ENCODE measurements at regions not wholly inside any gene's neighbourhood (a gene's known extent, or its start where the extent isn't known, plus 50 kb on each side); places are given as distances from the start of the nearest gene placed in this dataset.

DNA sequence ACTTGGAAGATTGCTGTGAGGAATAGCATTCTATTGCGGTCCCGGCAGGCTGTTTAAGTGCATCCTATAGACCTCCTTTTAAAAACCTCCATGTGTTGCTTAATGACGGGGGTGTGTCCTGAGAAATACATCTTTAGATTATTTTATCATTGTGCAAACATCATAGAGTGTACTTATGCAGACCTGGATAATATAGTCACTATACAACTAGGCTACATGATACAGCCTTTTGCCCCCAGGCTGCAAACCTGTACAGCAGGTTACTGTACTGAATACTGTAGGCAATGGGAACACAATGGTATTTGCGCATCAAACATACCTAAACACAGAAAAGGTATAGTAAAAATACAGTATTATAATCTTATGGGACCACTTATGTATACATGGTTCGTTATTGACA is 175.6 kb downstream of the RNF144B start:
- Histone ChIP-seq H3K27me3 (ENCODE audit: control insufficient read depth, insufficient read depth, low read length, poor library complexity, severe bottlenecking) (no peaks in the 10 kb centered on the region), H3K27ac (ENCODE audit: low read depth, low read length) (no peak overlapping the region), H3K4me3 (ENCODE audit: low read length) (no peak overlapping the region), H3K36me3 (ENCODE audit: control insufficient read depth, insufficient read depth, low read length) (no peaks in the 10 kb centered on the region), H3K4me1 (ENCODE audit: control insufficient read depth, insufficient read depth, low read length) (no peaks in the 10 kb centered on the region), H3K9me3 (ENCODE audit: control insufficient read depth, low read length) (no peaks in the 10 kb centered on the region), H3K9ac (ENCODE audit: extremely low read depth, low read length, poor library complexity, severe bottlenecking) (no peak overlapping the region)
- no peak overlapping the region for H3K27ac Mint-ChIP-seq
- H3K27me3 Mint-ChIP-seq (ENCODE audit: insufficient read depth), result peaks cover 3% of the 10 kb centered on the region
- H3K36me3 Mint-ChIP-seq (ENCODE audit: low read depth), result no peaks in the 10 kb centered on the region
- no peaks in the 10 kb centered on the region for H3K9me3 Mint-ChIP-seq
- H3K4me1 Mint-ChIP-seq, result no peaks in the 10 kb centered on the region
- WGBS, 2 experiments (ENCODE audit: insufficient coverage in 1 of 2, insufficient read length in 1 of 2), result 100% methylated on average over 3 of the region's 5 CpGs; no CpG with 5 or more reads in 1 of the 2 experiments
- TF ChIP-seq, protein P1, sequence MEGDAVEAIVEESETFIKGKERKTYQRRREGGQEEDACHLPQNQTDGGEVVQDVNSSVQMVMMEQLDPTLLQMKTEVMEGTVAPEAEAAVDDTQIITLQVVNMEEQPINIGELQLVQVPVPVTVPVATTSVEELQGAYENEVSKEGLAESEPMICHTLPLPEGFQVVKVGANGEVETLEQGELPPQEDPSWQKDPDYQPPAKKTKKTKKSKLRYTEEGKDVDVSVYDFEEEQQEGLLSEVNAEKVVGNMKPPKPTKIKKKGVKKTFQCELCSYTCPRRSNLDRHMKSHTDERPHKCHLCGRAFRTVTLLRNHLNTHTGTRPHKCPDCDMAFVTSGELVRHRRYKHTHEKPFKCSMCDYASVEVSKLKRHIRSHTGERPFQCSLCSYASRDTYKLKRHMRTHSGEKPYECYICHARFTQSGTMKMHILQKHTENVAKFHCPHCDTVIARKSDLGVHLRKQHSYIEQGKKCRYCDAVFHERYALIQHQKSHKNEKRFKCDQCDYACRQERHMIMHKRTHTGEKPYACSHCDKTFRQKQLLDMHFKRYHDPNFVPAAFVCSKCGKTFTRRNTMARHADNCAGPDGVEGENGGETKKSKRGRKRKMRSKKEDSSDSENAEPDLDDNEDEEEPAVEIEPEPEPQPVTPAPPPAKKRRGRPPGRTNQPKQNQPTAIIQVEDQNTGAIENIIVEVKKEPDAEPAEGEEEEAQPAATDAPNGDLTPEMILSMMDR (conservative IDR thresholded peaks at IDR 0.05), result no peak
- H3K4me3 Mint-ChIP-seq, result no peak overlapping the region
- DNase-seq, result no peak

DNA sequence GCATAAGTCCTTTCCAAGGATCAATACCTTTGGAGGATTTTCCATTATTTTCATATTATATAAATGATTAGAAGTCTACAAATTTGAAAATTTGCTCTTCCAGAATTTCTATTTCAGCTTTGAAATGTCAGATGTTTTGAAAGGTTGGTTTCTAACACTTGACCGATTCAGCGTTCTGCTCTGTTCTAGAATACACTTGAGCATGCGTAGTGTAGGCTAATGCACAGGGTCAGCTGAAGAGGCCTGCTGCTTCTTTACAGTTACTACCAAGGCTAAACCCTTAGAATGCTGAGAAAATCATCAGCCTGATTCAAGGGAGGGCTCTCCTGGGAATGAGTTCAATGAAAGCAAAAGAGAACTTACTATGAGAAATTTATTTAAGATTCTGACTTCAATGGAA is 177.6 kb downstream of the RNF144B start:
- DNase-seq, result no peak
- no peaks in the 10 kb centered on the region for H3K4me1 Mint-ChIP-seq
- no peaks in the 10 kb centered on the region for H3K36me3 ChIP-seq (ENCODE audit: control insufficient read depth, insufficient read depth, low read length)
- no peaks in the 10 kb centered on the region for H3K27me3 ChIP-seq (ENCODE audit: control insufficient read depth, insufficient read depth, low read length, poor library complexity, severe bottlenecking)
- peaks cover 3% of the 10 kb centered on the region for H3K27me3 Mint-ChIP-seq (ENCODE audit: insufficient read depth)
- no peaks in the 10 kb centered on the region for H3K4me1 ChIP-seq (ENCODE audit: control insufficient read depth, insufficient read depth, low read length)
- no peaks in the 10 kb centered on the region for H3K9me3 Mint-ChIP-seq
- no peak overlapping the region for H3K4me3 ChIP-seq (ENCODE audit: low read length)
- no peak overlapping the region for H3K27ac ChIP-seq (ENCODE audit: low read depth, low read length)
- WGBS, 2 experiments (ENCODE audit: insufficient coverage in 1 of 2, insufficient read length in 1 of 2), result 89 to 97% methylated on average over 3 of the region's 3 CpGs
- TF ChIP-seq, protein P1 (conservative IDR thresholded peaks at IDR 0.05), result no peak
- H3K36me3 Mint-ChIP-seq (ENCODE audit: low read depth), result no peaks in the 10 kb centered on the region
- H3K9ac ChIP-seq (ENCODE audit: extremely low read depth, low read length, poor library complexity, severe bottlenecking), result no peak overlapping the region
- no peaks in the 10 kb centered on the region for H3K9me3 ChIP-seq (ENCODE audit: control insufficient read depth, low read length)
- no peak overlapping the region for H3K4me3 Mint-ChIP-seq
- no peak overlapping the region for H3K27ac Mint-ChIP-seq

DNA sequence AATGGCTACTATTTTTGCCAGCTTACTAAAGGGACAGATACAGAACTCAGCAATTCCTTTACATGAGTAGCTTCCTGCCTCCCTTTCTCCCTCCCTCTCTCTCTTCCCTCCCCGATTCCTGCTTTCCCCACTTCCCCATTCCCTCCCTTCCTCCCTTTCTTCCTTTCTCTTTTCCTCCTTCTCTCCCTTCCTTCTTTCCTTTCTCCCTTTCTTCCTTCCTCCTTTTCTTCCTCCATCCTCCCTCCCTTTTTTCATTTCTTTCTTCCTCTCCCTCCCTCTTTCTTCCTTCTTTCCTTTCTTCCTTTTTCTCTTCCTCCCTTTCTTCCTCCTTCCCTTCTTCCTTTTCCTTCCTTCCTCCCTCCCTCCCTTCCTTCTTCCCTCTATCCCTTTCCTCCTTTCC is 178.1 kb downstream of the RNF144B start:
- no peaks in the 10 kb centered on the region for H3K36me3 ChIP-seq (ENCODE audit: control insufficient read depth, insufficient read depth, low read length)
- H3K9me3 ChIP-seq (ENCODE audit: control insufficient read depth, low read length), result no peaks in the 10 kb centered on the region
- no peak overlapping the region for H3K4me3 ChIP-seq (ENCODE audit: low read length)
- peaks cover 3% of the 10 kb centered on the region for H3K27me3 Mint-ChIP-seq (ENCODE audit: insufficient read depth)
- H3K36me3 Mint-ChIP-seq (ENCODE audit: low read depth), result no peaks in the 10 kb centered on the region
- H3K4me1 Mint-ChIP-seq, result no peaks in the 10 kb centered on the region
- no peaks in the 10 kb centered on the region for H3K9me3 Mint-ChIP-seq
- H3K9ac ChIP-seq (ENCODE audit: extremely low read depth, low read length, poor library complexity, severe bottlenecking), result no peak overlapping the region
- no peak overlapping the region for H3K27ac Mint-ChIP-seq
- no peaks in the 10 kb centered on the region for H3K27me3 ChIP-seq (ENCODE audit: control insufficient read depth, insufficient read depth, low read length, poor library complexity, severe bottlenecking)
- 88 to 91% methylated on average over 1 of the region's 1 CpG for WGBS, 2 experiments (ENCODE audit: insufficient coverage in 1 of 2, insufficient read length in 1 of 2)
- H3K4me3 Mint-ChIP-seq, result no peak overlapping the region
- no peaks in the 10 kb centered on the region for H3K4me1 ChIP-seq (ENCODE audit: control insufficient read depth, insufficient read depth, low read length)
- no peak overlapping the region for H3K27ac ChIP-seq (ENCODE audit: low read depth, low read length)
- DNase-seq, result no peak
- TF ChIP-seq, protein P1 (conservative IDR thresholded peaks at IDR 0.05), result no peak

Measured in endodermal cell (in vitro differentiated cells).